Activated CD8-positive, alpha-beta T cell treated with anti-CD3 and anti-CD28 coated beads for 36 hours (primary cell): ENCODE measurements at regions not wholly inside any gene's neighbourhood (a gene's known extent, or its start where the extent isn't known, plus 50 kb on each side); places are given as distances from the start of the nearest gene placed in this dataset.

Experiments
- ATAC-seq: fragments of 200-7000 bp; cut with Tn5 transposase; one replicate; pipeline ENCODE4 v1.10.0; 2021; ENCODE audit warnings: mild to moderate bottlenecking, moderate library complexity
- CTCF ChIA-PET: fragments of 350-600 bp; sonication (Branson Sonifier 250); formaldehyde crosslinking; loops from one replicate; lab custom pipeline; 2021; ENCODE audit warnings: antibody characterized with exemption; lab: Charles Lee
- POLR2A ChIA-PET: fragments of 350-600 bp; sonication (Branson Sonifier 250); formaldehyde crosslinking; loops from one replicate; lab custom pipeline; 2021; ENCODE audit warnings: antibody characterized with exemption; lab: Charles Lee
- DNase-seq: peaks from one replicate; pipeline ENCODE4 v3.0.0-alpha.2; 2020
- H3K27ac Mint-ChIP-seq: one replicate; pipeline ENCODE4 v1.8.0; 2021; ENCODE audit warnings: mild to moderate bottlenecking, mixed read lengths
- H3K27me3 Mint-ChIP-seq: one replicate; pipeline ENCODE4 v1.8.0; 2021; ENCODE audit warnings: mixed read lengths
- H3K36me3 Mint-ChIP-seq: one replicate; pipeline ENCODE4 v1.8.0; 2021; ENCODE audit warnings: low read depth, mixed read lengths
- H3K4me1 Mint-ChIP-seq: one replicate; pipeline ENCODE4 v1.8.0; 2021; ENCODE audit warnings: low read depth, mixed read lengths
- H3K4me3 Mint-ChIP-seq: one replicate; pipeline ENCODE4 v1.8.0; 2021; ENCODE audit warnings: mild to moderate bottlenecking, moderate library complexity, mixed read lengths
- H3K9me3 Mint-ChIP-seq: one replicate; pipeline ENCODE4 v1.8.0; 2021; ENCODE audit warnings: mixed read lengths
- CTCF ChIP-seq: fragments of 200-600 bp; IDR thresholded peaks from one replicate; pipeline ENCODE4 v1.8.0; 2022; ENCODE audit warnings: antibody characterized with exemption, mild to moderate bottlenecking
- intact Hi-C: fragments of 100-400 bp; cut with micrococcal nuclease; formaldehyde crosslinking; loops from one replicate; pipeline ENCODE4 v1.10.0; 2022

- CTCF ChIA-PET, result no interaction called here
- no peak for DNase-seq
- Mint-ChIP-seq H3K27ac (no peak overlapping the region), H3K4me1 (no peaks in the 10 kb centered on the region), H3K9me3 (no peaks in the 10 kb centered on the region), H3K4me3 (no peak overlapping the region), H3K27me3 (no peaks in the 10 kb centered on the region), H3K36me3 (no peaks in the 10 kb centered on the region)
- ATAC-seq, result no peak
- POLR2A ChIA-PET, result no interaction called here
- TF ChIP-seq CTCF, result no peak
- intact Hi-C loops, result no loop called here
Measured at GRCh38 chrX:26376037-26376708, 160.2 kb downstream of the MAGEB5 start.

GRCh38 chrX:26375346-26375745 is 159.4 kb downstream of the MAGEB5 start:
- Mint-ChIP-seq H3K4me1 (no peaks in the 10 kb centered on the region), H3K4me3 (no peak overlapping the region), H3K36me3 (no peaks in the 10 kb centered on the region), H3K9me3 (no peaks in the 10 kb centered on the region), H3K27ac (no peak overlapping the region), H3K27me3 (no peaks in the 10 kb centered on the region)
- intact Hi-C loops, result no loop called here
- POLR2A ChIA-PET, result no interaction called here
- CTCF ChIA-PET, result no interaction called here
- no peak for DNase-seq
- TF ChIP-seq CTCF, result no peak
- no peak for ATAC-seq

- H3K9me3 Mint-ChIP-seq, result no peaks in the 10 kb centered on the region
- ChIA-PET CTCF (no interaction called here), POLR2A (no interaction called here)
- H3K27me3 Mint-ChIP-seq, result no peaks in the 10 kb centered on the region
- no peaks in the 10 kb centered on the region for H3K36me3 Mint-ChIP-seq
- H3K4me1 Mint-ChIP-seq, result no peaks in the 10 kb centered on the region
- H3K4me3 Mint-ChIP-seq, result no peak overlapping the region
- intact Hi-C loops, result no loop called here
- no peak overlapping the region for H3K27ac Mint-ChIP-seq
- TF ChIP-seq CTCF, result no peak
- no peak for DNase-seq
- no peak for ATAC-seq
Measured at GRCh38 chrX:26373829-26374228, 157.9 kb downstream of the MAGEB5 start.

- intact Hi-C loops, result no loop called here
- ATAC-seq (no peak), DNase-seq (no peak)
- Mint-ChIP-seq H3K4me1 (no peaks in the 10 kb centered on the region), H3K27me3 (no peaks in the 10 kb centered on the region), H3K27ac (no peak overlapping the region), H3K36me3 (no peaks in the 10 kb centered on the region), H3K4me3 (no peak overlapping the region), H3K9me3 (peaks cover 2% of the 10 kb centered on the region)
- no peak for TF ChIP-seq CTCF
- POLR2A ChIA-PET, result no interaction called here
- CTCF ChIA-PET, result no interaction called here
Measured at GRCh38 chrX:26352891-26353430, 137.0 kb downstream of the MAGEB5 start.

- H3K4me1 Mint-ChIP-seq, result no peaks in the 10 kb centered on the region
- peaks cover 2% of the 10 kb centered on the region for H3K9me3 Mint-ChIP-seq
- no peak overlapping the region for H3K27ac Mint-ChIP-seq
- DNase-seq, result no peak
- intact Hi-C loops, result no loop called here
- no peak for ATAC-seq
- CTCF ChIA-PET, result no interaction called here
- TF ChIP-seq CTCF, result no peak
- H3K27me3 Mint-ChIP-seq, result no peaks in the 10 kb centered on the region
- H3K4me3 Mint-ChIP-seq, result no peak overlapping the region
- no peaks in the 10 kb centered on the region for H3K36me3 Mint-ChIP-seq
- POLR2A ChIA-PET, result no interaction called here
Measured at GRCh38 chrX:26347171-26347570, 131.2 kb downstream of the MAGEB5 start.
